PC-9 (cell line): ENCODE measurements at regions not wholly inside any gene's neighbourhood (a gene's known extent, or its start where the extent isn't known, plus 50 kb on each side); places are given as distances from the start of the nearest gene placed in this dataset.
"Not testable (repeated sequence)": the region's sequence is repeated elsewhere in the genome, so short reads cannot be mapped to it uniquely, and the experiment has no call there.

ENCODE experiments used
- BruUV-seq: library from RNA; stranded (reverse); fragments of 400-500 nt; replicated peaks from 2 replicates; lab custom pipeline; 2021; lab: Mats Ljungman, UMichigan
- CTCF ChIA-PET: fragments of 300-600 bp; sonication (Branson Sonifier 250); formaldehyde crosslinking; loops from one replicate; lab custom pipeline; 2022; ENCODE audit warnings: antibody characterized with exemption; lab: Charles Lee
- POLR2A ChIA-PET: fragments of 300-600 bp; sonication (Branson Sonifier 250); formaldehyde crosslinking; loops from one replicate; lab custom pipeline; 2022; ENCODE audit warnings: antibody characterized with exemption; ENCODE audit not compliant: unreplicated experiment; lab: Charles Lee
- DNase-seq, 2 experiments: peaks; one replicate each; pipeline versions ENCODE4 v3.0.0 to v3.0.0-alpha.2; 2015 to 2022; ENCODE audit warnings: mixed read lengths in 1 of 2
- H2AFZ ChIP-seq: fragments of 200-600 bp; sonication (generic); 2 replicates; pipeline ENCODE4 v1.8.1; 2017; ENCODE audit warnings: antibody characterized with exemption
- H3F3A ChIP-seq: fragments of 200-600 bp; sonication (generic); 2 replicates; pipeline ENCODE4 v1.8.1; 2017; ENCODE audit warnings: antibody characterized with exemption, mild to moderate bottlenecking, low read depth; ENCODE audit not compliant: insufficient read depth
- H3K27ac ChIP-seq: fragments of 200-600 bp; sonication (generic); 2 replicates; pipeline ENCODE4 v1.6.1; 2016; ENCODE audit warnings: mixed run types
- H3K27me3 ChIP-seq: fragments of 200-600 bp; sonication (generic); 2 replicates; pipeline ENCODE4 v1.6.1; 2016; ENCODE audit warnings: low read depth, mixed run types; ENCODE audit not compliant: insufficient read depth
- H3K36me3 ChIP-seq: fragments of 200-600 bp; sonication (generic); 2 replicates; pipeline ENCODE4 v1.6.1; 2016; ENCODE audit warnings: low read depth, mixed run types
- H3K4me1 ChIP-seq: fragments of 200-600 bp; sonication (generic); replicated peaks from 2 replicates; pipeline ENCODE4 v1.6.1; 2016; ENCODE audit warnings: mixed run types; ENCODE audit not compliant: insufficient read depth
- H3K4me2 ChIP-seq: fragments of 200-600 bp; sonication (generic); 2 replicates; pipeline ENCODE4 v1.6.1; 2017; ENCODE audit warnings: mixed run types
- H3K4me3 ChIP-seq: fragments of 200-600 bp; sonication (generic); 2 replicates; pipeline ENCODE4 v1.6.1; 2016; ENCODE audit warnings: mixed run types
- H3K79me2 ChIP-seq: fragments of 200-600 bp; sonication (generic); 2 replicates; pipeline ENCODE4 v1.6.1; 2017; ENCODE audit warnings: low read depth, mixed run types
- H3K9me2 ChIP-seq: fragments of 200-600 bp; sonication (generic); 2 replicates; pipeline ENCODE4 v1.8.1; 2017; ENCODE audit warnings: mild to moderate bottlenecking; ENCODE audit not compliant: insufficient read depth
- H3K9me3 ChIP-seq: fragments of 200-600 bp; sonication (generic); 2 replicates; pipeline ENCODE4 v1.8.1; 2016; ENCODE audit warnings: low read depth; ENCODE audit not compliant: insufficient read depth
- H4K20me1 ChIP-seq: fragments of 200-600 bp; sonication (generic); 2 replicates; pipeline ENCODE4 v1.8.1; 2017; ENCODE audit not compliant: insufficient read depth
- CTCF ChIP-seq: fragments of 200-600 bp; sonication (generic); conservative IDR thresholded peaks from 2 replicates; pipeline ENCODE4 v1.6.1; 2017; ENCODE audit warnings: mixed run types, antibody characterized with exemption, mild to moderate bottlenecking, moderate library complexity
- EZH2 ChIP-seq: fragments of 200-600 bp; sonication (generic); IDR thresholded peaks from 2 replicates; pipeline ENCODE4 v1.8.0; 2017; ENCODE audit warnings: antibody characterized with exemption, low read depth
- intact Hi-C: fragments of 100-400 bp; cut with micrococcal nuclease; formaldehyde crosslinking; loops from one replicate; pipeline ENCODE4 v1.10.0; 2022; ENCODE audit not compliant: unreplicated experiment

- Histone ChIP-seq H3K4me3 (no peak overlapping the region), H3K4me2 (no peak overlapping the region), H3K4me1 (no peaks in the 10 kb centered on the region), H4K20me1 (no peaks in the 10 kb centered on the region), H3K27ac (no peak overlapping the region), H3K9me2 (no peaks in the 10 kb centered on the region), H3K79me2 (no peaks in the 10 kb centered on the region), H3K36me3 (no peaks in the 10 kb centered on the region), H3K9me3 (no peaks in the 10 kb centered on the region), H3K27me3 (peaks cover 13% of the 10 kb centered on the region; the same call in 1 of the 2 replicates), H2AFZ (no peak overlapping the region), H3F3A (no peaks in the 10 kb centered on the region)
- intact Hi-C loops: no loop called here
- TF ChIP-seq EZH2 (no peak), CTCF (no peak)
- ChIA-PET POLR2A (no interaction called here), CTCF (no interaction called here)
- DNase-seq: no peak
- BruUV-seq: no TSS peak
These were observed 163.3 kb downstream of the OR4M2 start for GRCh38 chr15:22243440-22244130.

- BruUV-seq, H3K79me2 ChIP-seq, H3K9me3 ChIP-seq, H3F3A ChIP-seq, intact Hi-C loops, H3K27ac ChIP-seq, DNase-seq, H3K36me3 ChIP-seq, H3K9me2 ChIP-seq, H2AFZ ChIP-seq, CTCF ChIA-PET, H3K4me3 ChIP-seq, H3K4me2 ChIP-seq, H4K20me1 ChIP-seq, POLR2A ChIA-PET, H3K4me1 ChIP-seq: not testable (repeated sequence)
- peaks cover 23% of the 10 kb centered on the region for H3K27me3 ChIP-seq
These were observed 169.2 kb downstream of the OR4M2 start for GRCh38 chr15:22249511-22249910.

- CTCF ChIA-PET, H3K36me3 ChIP-seq, H4K20me1 ChIP-seq, POLR2A ChIA-PET, intact Hi-C loops, H2AFZ ChIP-seq, DNase-seq, H3K9me2 ChIP-seq, H3F3A ChIP-seq, H3K4me1 ChIP-seq, H3K4me2 ChIP-seq, H3K4me3 ChIP-seq, H3K27ac ChIP-seq, BruUV-seq, H3K9me3 ChIP-seq, H3K79me2 ChIP-seq: not testable (repeated sequence)
- H3K27me3 ChIP-seq: peaks cover 27% of the 10 kb centered on the region
These were observed 170.4 kb downstream of the OR4M2 start for GRCh38 chr15:22250501-22251290.

- peaks cover 34% of the 10 kb centered on the region for H3K27me3 ChIP-seq
- TF ChIP-seq CTCF (no peak), EZH2 (no peak)
- H3K4me2 ChIP-seq: no peak overlapping the region
- no peaks in the 10 kb centered on the region for H3K79me2 ChIP-seq
- intact Hi-C loops: no loop called here
- no peaks in the 10 kb centered on the region for H3K4me1 ChIP-seq
- H3F3A ChIP-seq: peaks cover 8% of the 10 kb centered on the region; the same call in 1 of the 2 replicates
- no peaks in the 10 kb centered on the region for H3K9me3 ChIP-seq
- no peak overlapping the region for H2AFZ ChIP-seq
- BruUV-seq: no TSS peak
- H3K27ac ChIP-seq: no peak overlapping the region
- ChIA-PET CTCF (no interaction called here), POLR2A (no interaction called here)
- no peaks in the 10 kb centered on the region for H3K9me2 ChIP-seq
- H3K4me3 ChIP-seq: no peak overlapping the region
- H4K20me1 ChIP-seq: no peaks in the 10 kb centered on the region
- no peak for DNase-seq
- no peaks in the 10 kb centered on the region for H3K36me3 ChIP-seq
These were observed 171.1 kb downstream of the OR4M2 start for GRCh38 chr15:22251422-22251821.

- H2AFZ ChIP-seq, H3K9me2 ChIP-seq, CTCF ChIA-PET, H4K20me1 ChIP-seq, H3K4me2 ChIP-seq, H3K4me3 ChIP-seq, H3F3A ChIP-seq, POLR2A ChIA-PET, intact Hi-C loops, H3K9me3 ChIP-seq, DNase-seq, H3K4me1 ChIP-seq, H3K79me2 ChIP-seq, H3K27ac ChIP-seq, BruUV-seq, H3K36me3 ChIP-seq: not testable (repeated sequence)
- peaks cover 37% of the 10 kb centered on the region for H3K27me3 ChIP-seq
These were observed 171.7 kb downstream of the OR4M2 start for GRCh38 chr15:22252047-22252446.

- H3K36me3 ChIP-seq, POLR2A ChIA-PET, CTCF ChIA-PET, BruUV-seq, H3K4me3 ChIP-seq, H3K27ac ChIP-seq, H4K20me1 ChIP-seq, H3K9me3 ChIP-seq, H3K79me2 ChIP-seq, intact Hi-C loops, H3K4me2 ChIP-seq, H3K9me2 ChIP-seq, H3F3A ChIP-seq, DNase-seq, H2AFZ ChIP-seq, H3K4me1 ChIP-seq: not testable (repeated sequence)
- H3K27me3 ChIP-seq: peaks cover 37% of the 10 kb centered on the region
These were observed 172.2 kb downstream of the OR4M2 start for GRCh38 chr15:22252521-22252920.
